ENCODE measurements at regions not wholly inside any gene's neighbourhood (a gene's known extent, or its start where the extent isn't known, plus 50 kb on each side); places are given as distances from the start of the nearest gene placed in this dataset.

- no peak for TF ChIP-seq CTCF (IDR thresholded peaks at IDR 0.05)
- no peak for TF ChIP-seq POLR2A (IDR thresholded peaks at IDR 0.05)
These were observed 146.2 kb downstream of the AACS start for GRCh38 chr12:125211464-125211863.
